ENCODE measurements at regions not wholly inside any gene's neighbourhood (a gene's known extent, or its start where the extent isn't known, plus 50 kb on each side); places are given as distances from the start of the nearest gene placed in this dataset.
"Not testable (repeated sequence)": the region's sequence is repeated elsewhere in the genome, so short reads cannot be mapped to it uniquely, and the experiment has no call there.

DNA sequence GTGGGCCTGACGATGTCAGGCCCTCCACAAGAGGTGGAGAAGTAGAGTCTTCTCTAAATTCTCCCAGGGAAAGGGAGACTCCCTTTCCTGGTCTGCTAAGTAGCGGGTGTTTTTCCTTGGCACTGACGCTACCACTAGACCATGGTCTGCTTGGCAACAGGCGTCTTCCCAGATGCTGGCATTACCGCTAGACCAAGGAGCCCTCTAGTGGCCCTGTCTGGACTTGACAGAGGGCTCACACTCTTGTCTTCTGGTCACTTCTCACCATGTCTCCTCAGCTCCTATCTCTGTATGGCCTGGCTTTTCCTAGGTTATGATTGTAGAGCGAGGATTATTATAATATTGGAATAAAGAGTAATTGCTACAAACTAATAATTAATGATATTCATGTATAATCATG is 51.1 kb upstream of the RASSF6 start:
- not testable (repeated sequence) for H3K36me3 ChIP-seq (ENCODE audit: control insufficient read depth in 2 of 2, insufficient read depth in 2 of 2, low read length in 1 of 2); H3K4me1 ChIP-seq (ENCODE audit: control insufficient read depth in 2 of 2, insufficient read depth in 2 of 2, low read length in 2 of 2); H3K9me3 ChIP-seq (ENCODE audit: control insufficient read depth in 2 of 2, insufficient read depth in 1 of 2, low read length in 1 of 2); DNase-seq (ENCODE audit: low read depth in 6 of 9, low spot score in 9 of 9); H3K27ac ChIP-seq (ENCODE audit: low read depth in 1 of 2, low read length in 1 of 2); H3K4me3 ChIP-seq (ENCODE audit: low read length in 2 of 2); H3K27me3 ChIP-seq (ENCODE audit: control insufficient read depth in 2 of 2, insufficient read depth in 1 of 2, low read length in 1 of 2)
- 96% methylated on average over 5 of the region's 6 CpGs for whole genome bisulfite sequencing

DNA sequence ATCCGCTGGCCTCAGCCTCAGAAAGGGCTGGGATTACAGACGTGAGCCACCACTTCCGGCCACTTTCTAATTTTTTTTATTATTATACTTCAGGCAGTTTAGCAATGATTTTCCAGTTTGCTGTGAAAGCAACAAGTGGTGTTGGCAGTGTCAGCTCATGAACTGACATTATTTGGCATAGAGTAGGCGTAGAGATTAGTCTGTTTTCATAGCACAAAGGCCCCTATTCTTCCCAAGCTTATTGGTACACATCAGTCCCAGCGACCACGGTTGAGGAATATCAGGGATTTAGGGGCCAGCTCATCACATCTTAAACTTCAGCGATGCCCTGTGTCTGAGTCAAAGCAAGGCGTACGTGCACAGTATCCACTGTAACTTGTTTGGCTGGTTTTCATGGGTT is 53.0 kb upstream of the RASSF6 start:
- 97% methylated on average over 9 of the region's 9 CpGs for WGBS
- Histone ChIP-seq H3K27me3 (ENCODE audit: control insufficient read depth in 2 of 2, insufficient read depth in 1 of 2, low read length in 1 of 2) (no peaks in the 10 kb centered on the region), H3K4me1 (ENCODE audit: control insufficient read depth in 2 of 2, insufficient read depth in 2 of 2, low read length in 2 of 2) (no peaks in the 10 kb centered on the region), H3K4me3 (ENCODE audit: low read length in 2 of 2) (no peak overlapping the region), H3K9me3 (ENCODE audit: control insufficient read depth in 2 of 2, insufficient read depth in 1 of 2, low read length in 1 of 2) (peaks cover 0 to 3% of the 10 kb centered on the region in 2 donors), H3K36me3 (ENCODE audit: control insufficient read depth in 2 of 2, insufficient read depth in 2 of 2, low read length in 1 of 2) (no peaks in the 10 kb centered on the region), H3K27ac (ENCODE audit: low read depth in 1 of 2, low read length in 1 of 2) (no peak overlapping the region)
- no peak for DNase-seq (ENCODE audit: low read depth in 6 of 9, low spot score in 9 of 9)

DNA sequence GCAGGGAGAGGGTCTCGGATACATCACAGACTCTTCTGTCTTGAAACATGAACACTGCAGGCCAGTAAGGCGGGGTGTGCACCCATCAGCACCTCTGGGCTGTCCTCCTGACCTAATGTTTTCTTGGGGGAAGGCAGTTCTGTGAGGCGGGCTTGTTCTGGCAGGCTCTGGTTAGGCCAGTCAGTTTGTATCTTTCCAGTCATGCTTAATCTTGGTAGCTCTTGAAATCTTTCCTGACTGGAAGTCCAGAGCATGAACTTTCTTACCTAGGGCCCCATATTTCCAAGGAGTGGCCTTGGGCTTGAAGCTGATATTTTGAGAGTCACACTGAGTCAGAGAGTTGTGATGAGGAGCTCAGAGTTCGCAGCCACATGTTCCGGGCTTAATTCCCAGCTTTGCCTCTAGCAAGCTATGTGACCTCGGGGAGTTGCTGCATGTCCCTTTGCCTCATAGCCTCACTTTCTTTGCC is 54.2 kb upstream of the RASSF6 start:
- WGBS = 97% methylated on average over 6 of the region's 6 CpGs

DNA sequence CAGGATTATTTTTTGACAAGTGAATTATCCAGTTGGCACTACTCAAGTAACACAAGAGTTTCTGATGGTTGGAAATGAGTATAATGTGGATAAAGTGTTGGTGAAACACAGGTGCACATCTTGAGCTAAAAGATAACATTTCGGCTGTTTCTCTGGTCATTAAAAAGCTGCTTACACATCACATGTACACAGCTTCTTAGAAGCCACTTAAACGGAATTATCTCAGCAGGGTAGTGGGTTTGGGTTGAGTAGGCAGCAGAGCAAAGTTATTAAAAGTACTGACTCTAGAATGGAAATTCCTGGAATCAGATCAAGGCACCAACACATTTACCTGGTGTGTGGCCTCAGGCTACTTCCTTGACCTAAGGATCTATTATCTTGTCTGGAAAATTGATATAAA is 55.4 kb upstream of the RASSF6 start:
- H3K36me3 ChIP-seq (ENCODE audit: control insufficient read depth in 2 of 2, insufficient read depth in 2 of 2, low read length in 1 of 2) = no peaks in the 10 kb centered on the region
- WGBS = 95% methylated on average over 2 of the region's 2 CpGs
- H3K4me1 ChIP-seq (ENCODE audit: control insufficient read depth in 2 of 2, insufficient read depth in 2 of 2, low read length in 2 of 2) = no peaks in the 10 kb centered on the region
- no peak overlapping the region for H3K27ac ChIP-seq (ENCODE audit: low read depth in 1 of 2, low read length in 1 of 2)
- DNase-seq (ENCODE audit: low read depth in 6 of 9, low spot score in 9 of 9) = no peak
- H3K9me3 ChIP-seq (ENCODE audit: control insufficient read depth in 2 of 2, insufficient read depth in 1 of 2, low read length in 1 of 2) = peaks cover 0 to 3% of the 10 kb centered on the region in 2 donors
- no peak overlapping the region for H3K4me3 ChIP-seq (ENCODE audit: low read length in 2 of 2)
- H3K27me3 ChIP-seq (ENCODE audit: control insufficient read depth in 2 of 2, insufficient read depth in 1 of 2, low read length in 1 of 2) = no peaks in the 10 kb centered on the region

More for the DNA sequence above, 54.2 kb upstream of the RASSF6 start:
- Histone ChIP-seq H3K9me3 (ENCODE audit: control insufficient read depth in 2 of 2, insufficient read depth in 1 of 2, low read length in 1 of 2) (peaks cover 0 to 3% of the 10 kb centered on the region in 2 donors), H3K4me1 (ENCODE audit: control insufficient read depth in 2 of 2, insufficient read depth in 2 of 2, low read length in 2 of 2) (no peaks in the 10 kb centered on the region), H3K27ac (ENCODE audit: low read depth in 1 of 2, low read length in 1 of 2) (no peak overlapping the region), H3K36me3 (ENCODE audit: control insufficient read depth in 2 of 2, insufficient read depth in 2 of 2, low read length in 1 of 2) (no peaks in the 10 kb centered on the region), H3K27me3 (ENCODE audit: control insufficient read depth in 2 of 2, insufficient read depth in 1 of 2, low read length in 1 of 2) (no peaks in the 10 kb centered on the region), H3K4me3 (ENCODE audit: low read length in 2 of 2) (no peak overlapping the region)
- no peak for DNase-seq (ENCODE audit: low read depth in 6 of 9, low spot score in 9 of 9)

DNA sequence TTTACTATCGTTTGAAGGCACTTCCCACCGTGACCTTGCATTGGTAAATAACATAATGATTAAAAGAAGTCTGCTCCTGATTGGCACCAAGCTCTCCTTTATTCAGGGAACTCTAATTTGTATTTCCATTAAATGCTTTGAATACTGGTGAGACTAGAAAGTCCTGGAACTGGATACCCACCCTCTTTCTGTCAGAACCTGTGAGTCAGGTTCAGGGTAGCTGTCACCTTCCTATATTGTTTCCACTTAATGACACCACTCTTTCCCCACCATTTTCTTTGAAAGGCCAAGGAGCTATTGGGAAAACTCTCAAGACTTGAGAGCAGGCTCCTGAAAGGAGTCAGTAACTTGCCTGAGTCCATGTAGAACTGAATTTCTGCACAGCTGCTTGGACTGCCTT is 55.9 kb upstream of the RASSF6 start:
- 95% methylated on average over 2 of the region's 2 CpGs for WGBS
- no peak overlapping the region for H3K4me3 ChIP-seq (ENCODE audit: low read length in 2 of 2)
- H3K4me1 ChIP-seq (ENCODE audit: control insufficient read depth in 2 of 2, insufficient read depth in 2 of 2, low read length in 2 of 2) = no peaks in the 10 kb centered on the region
- H3K27ac ChIP-seq (ENCODE audit: low read depth in 1 of 2, low read length in 1 of 2) = no peak overlapping the region
- DNase-seq (ENCODE audit: low read depth in 6 of 9, low spot score in 9 of 9) = no peak
- H3K9me3 ChIP-seq (ENCODE audit: control insufficient read depth in 2 of 2, insufficient read depth in 1 of 2, low read length in 1 of 2) = peaks cover 0 to 2% of the 10 kb centered on the region in 2 donors
- H3K27me3 ChIP-seq (ENCODE audit: control insufficient read depth in 2 of 2, insufficient read depth in 1 of 2, low read length in 1 of 2) = no peaks in the 10 kb centered on the region
- H3K36me3 ChIP-seq (ENCODE audit: control insufficient read depth in 2 of 2, insufficient read depth in 2 of 2, low read length in 1 of 2) = no peaks in the 10 kb centered on the region

DNA sequence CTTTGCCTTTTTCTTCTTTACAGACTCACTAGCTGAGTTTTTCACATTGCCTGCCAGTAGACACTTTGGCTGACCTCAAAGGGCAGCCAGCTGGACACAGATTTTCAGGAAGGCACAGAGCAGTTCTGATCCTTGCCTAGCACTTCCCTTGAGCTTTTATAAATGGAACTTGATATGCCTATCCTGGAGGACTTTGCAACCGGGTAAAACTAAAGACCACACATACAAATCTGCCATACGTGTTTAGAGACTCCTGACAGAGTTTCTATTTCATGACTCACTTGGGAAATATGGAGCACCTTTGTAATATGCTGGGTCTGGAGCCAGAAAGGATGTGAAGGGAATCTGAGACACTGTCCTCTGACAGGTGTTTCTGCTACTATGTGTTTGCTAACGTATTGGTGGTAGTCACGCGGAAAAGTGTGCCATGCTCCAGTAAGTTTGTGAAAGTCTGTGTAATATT is 56.7 kb upstream of the RASSF6 start:
- peak in 1 of 9 donors; percentile 38 for DNase-seq (ENCODE audit: low read depth in 6 of 9, low spot score in 9 of 9)
- H3K4me3 ChIP-seq (ENCODE audit: low read length in 2 of 2) = no peak overlapping the region
- whole genome bisulfite sequencing = 77% methylated on average over 5 of the region's 5 CpGs
- H3K9me3 ChIP-seq (ENCODE audit: control insufficient read depth in 2 of 2, insufficient read depth in 1 of 2, low read length in 1 of 2) = no peaks in the 10 kb centered on the region
- H3K36me3 ChIP-seq (ENCODE audit: control insufficient read depth in 2 of 2, insufficient read depth in 2 of 2, low read length in 1 of 2) = no peaks in the 10 kb centered on the region
- no peaks in the 10 kb centered on the region for H3K27me3 ChIP-seq (ENCODE audit: control insufficient read depth in 2 of 2, insufficient read depth in 1 of 2, low read length in 1 of 2)
- no peaks in the 10 kb centered on the region for H3K4me1 ChIP-seq (ENCODE audit: control insufficient read depth in 2 of 2, insufficient read depth in 2 of 2, low read length in 2 of 2)
- peak overlapping the region in 1 of 2 donors; percentile 6 for H3K27ac ChIP-seq (ENCODE audit: low read depth in 1 of 2, low read length in 1 of 2)

DNA sequence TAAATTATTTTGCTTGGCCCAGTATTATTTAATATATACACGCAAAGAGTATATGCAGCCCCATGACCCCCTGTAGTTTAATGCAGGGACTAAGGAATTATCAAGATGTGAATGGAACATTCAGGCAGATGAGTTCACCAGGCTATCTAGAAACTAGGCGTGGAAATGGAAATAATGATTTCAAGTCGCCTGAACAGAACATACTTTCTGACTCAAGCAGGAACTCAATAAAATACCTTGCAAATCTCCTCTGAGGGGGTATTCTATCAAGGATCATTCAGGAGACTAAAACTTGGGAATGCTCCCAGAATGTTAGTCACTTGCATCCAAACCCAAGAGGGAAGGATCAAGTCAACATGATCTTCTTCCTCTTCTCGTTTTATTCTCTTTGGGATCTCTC is 59.6 kb upstream of the RASSF6 start:
- H3K4me1 ChIP-seq (ENCODE audit: control insufficient read depth in 2 of 2, insufficient read depth in 2 of 2, low read length in 2 of 2) = no peaks in the 10 kb centered on the region
- 94% methylated on average over 4 of the region's 4 CpGs for WGBS
- no peak for DNase-seq (ENCODE audit: low read depth in 6 of 9, low spot score in 9 of 9)
- no peaks in the 10 kb centered on the region for H3K27me3 ChIP-seq (ENCODE audit: control insufficient read depth in 2 of 2, insufficient read depth in 1 of 2, low read length in 1 of 2)
- no peak overlapping the region for H3K27ac ChIP-seq (ENCODE audit: low read depth in 1 of 2, low read length in 1 of 2)
- H3K4me3 ChIP-seq (ENCODE audit: low read length in 2 of 2) = no peak overlapping the region
- H3K9me3 ChIP-seq (ENCODE audit: control insufficient read depth in 2 of 2, insufficient read depth in 1 of 2, low read length in 1 of 2) = no peaks in the 10 kb centered on the region
- no peaks in the 10 kb centered on the region for H3K36me3 ChIP-seq (ENCODE audit: control insufficient read depth in 2 of 2, insufficient read depth in 2 of 2, low read length in 1 of 2)

DNA sequence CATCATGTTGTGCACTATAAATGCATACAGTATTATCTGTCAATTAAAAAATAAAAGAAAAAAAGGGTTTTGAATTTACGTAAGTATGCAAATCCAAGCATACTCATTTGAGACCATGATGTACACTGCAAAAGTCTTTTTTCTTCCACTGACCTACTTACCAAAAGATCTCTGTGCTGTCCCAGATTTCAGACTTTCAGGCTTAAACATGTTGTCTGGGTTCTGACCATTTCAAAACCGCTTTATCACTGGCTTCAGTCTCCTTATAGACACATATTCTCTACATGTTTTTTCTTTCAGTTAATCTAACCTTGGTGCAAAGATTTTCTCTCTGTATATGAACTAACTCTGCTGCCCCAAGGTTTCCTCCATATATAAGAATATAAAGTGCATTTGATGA is 58.6 kb upstream of the CXCL8 start:
- Histone ChIP-seq H3K36me3 (ENCODE audit: control insufficient read depth in 2 of 2, insufficient read depth in 2 of 2, low read length in 1 of 2) (no peaks in the 10 kb centered on the region), H3K4me1 (ENCODE audit: control insufficient read depth in 2 of 2, insufficient read depth in 2 of 2, low read length in 2 of 2) (no peaks in the 10 kb centered on the region), H3K27me3 (ENCODE audit: control insufficient read depth in 2 of 2, insufficient read depth in 1 of 2, low read length in 1 of 2) (no peaks in the 10 kb centered on the region), H3K27ac (ENCODE audit: low read depth in 1 of 2, low read length in 1 of 2) (no peak overlapping the region), H3K9me3 (ENCODE audit: control insufficient read depth in 2 of 2, insufficient read depth in 1 of 2, low read length in 1 of 2) (no peaks in the 10 kb centered on the region), H3K4me3 (ENCODE audit: low read length in 2 of 2) (no peak overlapping the region)
- 46% methylated on average over 2 of the region's 2 CpGs for WGBS
- peak in 1 of 9 donors; percentile 20 for DNase-seq (ENCODE audit: low read depth in 6 of 9, low spot score in 9 of 9)

DNA sequence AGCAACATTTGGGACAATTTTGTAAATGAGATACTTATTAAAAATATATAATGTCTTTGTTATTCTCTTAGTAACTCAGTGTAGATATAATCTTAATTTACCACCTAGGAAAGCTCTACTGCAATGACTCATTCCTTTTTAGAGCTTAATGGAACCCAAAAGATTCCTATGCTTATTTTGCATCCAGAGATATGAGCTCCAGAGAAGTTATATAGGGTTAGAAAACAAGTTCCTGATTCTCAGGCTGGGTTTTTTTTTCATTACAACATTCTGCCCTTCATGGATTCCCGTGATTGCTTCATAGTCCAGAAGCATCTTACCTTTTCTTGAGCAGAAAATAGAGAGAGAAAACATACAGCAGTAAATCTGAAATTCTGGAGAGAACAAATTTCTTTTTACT is 57.9 kb upstream of the CXCL8 start:
- Histone ChIP-seq H3K4me1 (ENCODE audit: control insufficient read depth in 2 of 2, insufficient read depth in 2 of 2, low read length in 2 of 2) (no peaks in the 10 kb centered on the region), H3K4me3 (ENCODE audit: low read length in 2 of 2) (no peak overlapping the region), H3K27ac (ENCODE audit: low read depth in 1 of 2, low read length in 1 of 2) (no peak overlapping the region), H3K9me3 (ENCODE audit: control insufficient read depth in 2 of 2, insufficient read depth in 1 of 2, low read length in 1 of 2) (no peaks in the 10 kb centered on the region), H3K27me3 (ENCODE audit: control insufficient read depth in 2 of 2, insufficient read depth in 1 of 2, low read length in 1 of 2) (no peaks in the 10 kb centered on the region), H3K36me3 (ENCODE audit: control insufficient read depth in 2 of 2, insufficient read depth in 2 of 2, low read length in 1 of 2) (no peaks in the 10 kb centered on the region)
- WGBS = 95% methylated on average over 1 of the region's 1 CpG
- DNase-seq (ENCODE audit: low read depth in 6 of 9, low spot score in 9 of 9) = no peak

DNA sequence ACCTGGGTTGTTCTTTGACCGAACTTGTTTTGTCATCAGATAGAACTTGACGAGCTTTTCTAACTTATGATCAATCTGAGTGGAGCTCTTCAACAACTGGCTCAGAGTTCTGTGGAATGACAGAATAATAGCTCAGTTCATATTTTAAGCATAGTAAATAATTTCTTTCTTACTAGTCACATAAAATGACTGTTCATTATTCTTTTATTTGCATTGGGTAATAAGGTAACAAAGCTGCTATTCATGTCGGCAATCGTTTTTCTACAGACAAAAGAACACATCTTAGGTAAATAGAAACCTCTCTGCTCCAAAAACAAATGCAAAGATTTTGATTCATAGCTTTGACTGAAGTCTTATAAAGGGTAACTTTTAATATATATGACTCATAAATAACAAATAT is 57.3 kb upstream of the CXCL8 start:
- H3K9me3 ChIP-seq (ENCODE audit: control insufficient read depth in 2 of 2, insufficient read depth in 1 of 2, low read length in 1 of 2) = no peaks in the 10 kb centered on the region
- no peaks in the 10 kb centered on the region for H3K4me1 ChIP-seq (ENCODE audit: control insufficient read depth in 2 of 2, insufficient read depth in 2 of 2, low read length in 2 of 2)
- H3K27ac ChIP-seq (ENCODE audit: low read depth in 1 of 2, low read length in 1 of 2) = no peak overlapping the region
- H3K27me3 ChIP-seq (ENCODE audit: control insufficient read depth in 2 of 2, insufficient read depth in 1 of 2, low read length in 1 of 2) = no peaks in the 10 kb centered on the region
- H3K4me3 ChIP-seq (ENCODE audit: low read length in 2 of 2) = no peak overlapping the region
- H3K36me3 ChIP-seq (ENCODE audit: control insufficient read depth in 2 of 2, insufficient read depth in 2 of 2, low read length in 1 of 2) = no peaks in the 10 kb centered on the region
- WGBS = 98% methylated on average over 4 of the region's 4 CpGs
- DNase-seq (ENCODE audit: low read depth in 6 of 9, low spot score in 9 of 9) = no peak
